Amygdala (tissue), 56 donors: ENCODE measurements at regions not wholly inside any gene's neighbourhood (a gene's known extent, or its start where the extent isn't known, plus 50 kb on each side); places are given as distances from the start of the nearest gene placed in this dataset.
A peak's percentile ranks its signal among the peaks of the same experiment; 100 is the strongest.

Experiments
- DNase-seq, 56 donors: peaks; one replicate each; lab custom pipeline; 2025; lab: John Stamatoyannopoulos, UW

GRCh38 chr11:127481391-127481790, 480.8 kb upstream of the KIRREL3 start:
- no peak for DNase-seq

GRCh38 chr11:127478826-127479225, 478.3 kb upstream of the KIRREL3 start:
- no peak for DNase-seq

GRCh38 chr11:127474766-127475165, 474.2 kb upstream of the KIRREL3 start:
- no peak for DNase-seq

GRCh38 chr11:127472505-127472904, 471.9 kb upstream of the KIRREL3 start:
- no peak for DNase-seq

DNA sequence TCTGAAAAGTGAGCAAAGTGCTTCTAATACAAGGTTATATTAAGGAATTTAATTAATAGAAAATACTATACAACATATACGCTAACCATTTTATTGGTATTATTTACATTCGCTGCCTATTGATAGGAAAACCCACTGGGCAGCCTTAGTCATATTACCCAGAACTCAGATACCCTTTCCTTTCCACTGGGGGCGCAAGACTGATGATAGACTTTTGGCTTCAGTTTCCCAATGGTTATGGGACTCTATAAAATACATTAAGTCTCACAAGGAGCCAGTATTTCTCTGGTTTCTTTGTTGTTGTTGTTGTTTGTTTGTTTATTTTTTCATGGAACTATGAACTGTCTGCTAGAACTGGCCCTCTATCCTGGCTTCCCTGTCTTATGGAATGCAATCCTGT, 471.1 kb upstream of the KIRREL3 start:
- no peak for DNase-seq

DNA sequence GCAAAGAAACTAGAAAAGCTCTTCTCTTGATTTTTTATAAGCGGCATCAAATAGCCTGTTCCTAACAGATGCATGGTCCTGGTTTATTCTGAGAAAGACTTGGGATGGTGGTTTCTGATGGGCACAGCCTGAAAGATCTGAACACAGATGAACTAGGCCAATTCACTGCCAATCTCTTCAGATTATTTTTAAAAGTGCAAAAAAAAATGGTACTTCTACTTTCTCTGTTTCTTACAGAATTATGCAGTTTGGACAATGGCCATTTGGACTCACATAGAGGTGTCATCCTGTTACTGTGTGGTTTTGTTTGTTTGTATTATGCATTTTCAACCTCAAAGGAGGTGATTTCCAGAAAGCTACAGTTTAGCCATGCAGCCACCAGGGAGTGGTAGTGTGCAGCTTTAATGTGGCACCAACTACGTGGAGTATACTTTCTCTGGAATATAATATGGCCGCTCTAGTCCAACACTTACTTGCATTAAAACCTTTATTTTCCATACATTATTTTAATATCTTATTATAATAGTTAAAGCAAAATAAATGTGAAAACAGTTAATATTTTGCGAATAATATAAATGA, 469.8 kb upstream of the KIRREL3 start:
- no peak for DNase-seq

GRCh38 chr11:127464325-127464724, 463.8 kb upstream of the KIRREL3 start:
- no peak for DNase-seq

- no peak for DNase-seq
Measured at GRCh38 chr11:127462065-127462344, 461.4 kb upstream of the KIRREL3 start.

DNA sequence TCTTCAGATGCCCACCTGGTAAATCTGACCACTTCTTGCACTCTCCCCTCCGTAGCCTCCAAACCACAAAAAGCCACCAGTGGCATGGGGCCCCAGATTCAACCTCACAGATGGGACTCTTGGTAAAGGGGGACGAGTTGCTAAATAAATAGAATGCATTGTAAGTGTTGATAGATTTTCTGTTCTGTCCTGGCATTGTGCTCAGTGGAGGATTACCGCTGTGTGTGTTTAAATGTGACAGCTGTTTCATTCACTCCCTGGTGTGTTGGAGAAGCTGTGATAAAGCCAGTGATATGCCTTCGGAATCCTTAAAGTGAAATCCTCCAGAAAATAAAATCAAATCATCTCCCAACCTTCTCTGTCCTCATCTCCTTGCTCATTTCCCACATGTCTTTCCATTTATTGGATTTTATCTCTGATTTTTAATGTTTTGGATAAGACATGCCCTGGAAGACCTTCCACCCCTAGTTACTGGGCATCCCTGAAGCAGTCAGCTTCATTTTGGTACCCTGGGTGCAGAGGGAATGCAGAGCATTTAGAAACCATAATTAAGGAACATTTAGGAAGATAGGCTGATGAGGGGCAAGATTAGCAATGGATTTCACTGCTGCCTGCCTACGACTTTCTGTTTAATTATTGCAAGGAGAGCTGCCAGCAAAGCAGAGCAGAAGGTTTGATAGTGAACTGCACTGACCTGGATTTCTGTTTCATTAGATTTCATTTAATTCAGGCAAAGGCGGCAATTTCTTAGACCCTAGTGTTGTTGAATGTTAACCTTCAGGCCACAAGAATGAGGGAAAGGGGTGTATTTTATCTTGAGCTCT, 460.9 kb upstream of the KIRREL3 start:
- DNase-seq, result no peak

- DNase-seq, result no peak
Measured at GRCh38 chr11:127458561-127458960, 458.0 kb upstream of the KIRREL3 start.

GRCh38 chr11:127454856-127455255, 454.3 kb upstream of the KIRREL3 start:
- DNase-seq, result no peak

DNA sequence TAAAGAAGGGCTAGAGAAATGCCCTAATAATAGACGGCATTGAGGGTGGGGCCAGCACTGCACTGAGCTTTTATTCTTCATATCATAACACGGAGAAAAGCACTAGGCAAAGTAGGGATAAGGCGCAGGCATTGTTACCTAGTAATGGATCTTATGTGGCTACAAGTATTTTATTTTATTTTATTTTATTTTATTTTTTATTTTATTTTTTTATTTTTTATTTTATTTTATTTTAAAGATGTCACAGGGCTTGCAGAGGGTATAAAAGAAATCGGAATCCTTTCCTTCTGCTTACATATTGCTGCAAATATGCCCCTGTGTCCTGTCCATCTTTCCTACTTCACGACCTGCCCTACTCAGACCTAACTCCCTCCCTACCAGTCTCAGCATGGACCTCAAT, 452.0 kb upstream of the KIRREL3 start:
- DNase-seq, result no peak

DNA sequence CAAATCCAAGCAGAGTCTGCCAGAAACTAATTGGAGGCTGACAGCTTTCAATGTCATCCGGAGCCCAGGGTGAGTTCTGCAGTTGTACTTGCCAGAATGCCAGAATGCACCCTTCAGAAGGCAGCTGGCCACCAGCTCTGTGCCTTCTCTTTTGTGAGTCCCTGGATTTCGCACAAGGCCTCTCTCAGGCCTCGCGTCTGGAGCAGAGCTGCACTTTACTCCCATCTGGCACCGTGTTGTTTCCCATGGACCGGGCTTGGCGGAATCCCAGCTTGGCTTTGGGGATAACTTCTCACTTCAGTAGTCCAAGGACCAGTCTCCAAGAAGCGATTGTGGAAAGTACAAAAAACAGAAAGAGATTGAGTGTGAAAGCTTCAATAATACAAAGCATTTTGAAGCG, 451.3 kb upstream of the KIRREL3 start:
- peak in 51 of 56 donors; percentile 3 to 91 (median 68) for DNase-seq

GRCh38 chr11:127448101-127448500, 447.5 kb upstream of the KIRREL3 start:
- DNase-seq, result no peak

DNA sequence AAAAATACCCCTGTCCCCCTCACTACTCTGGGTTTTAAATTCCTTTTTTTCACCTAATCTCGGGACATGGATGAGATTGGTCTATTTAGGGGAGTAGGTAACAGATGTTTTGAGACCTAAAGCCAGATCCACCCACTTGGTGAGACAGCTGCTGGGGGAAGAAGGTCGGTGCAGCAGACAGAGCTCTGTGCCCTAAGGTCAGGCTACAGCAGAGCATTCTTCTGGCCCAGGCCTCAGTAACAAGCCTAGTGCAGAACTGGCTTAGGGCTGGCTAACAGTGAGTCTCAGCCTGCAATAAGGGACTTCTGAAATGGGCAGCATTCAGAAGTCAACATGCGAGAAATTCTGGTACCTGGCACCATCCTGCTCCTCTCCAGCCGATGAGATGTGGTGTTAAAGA, 444.9 kb upstream of the KIRREL3 start:
- no peak for DNase-seq

DNA sequence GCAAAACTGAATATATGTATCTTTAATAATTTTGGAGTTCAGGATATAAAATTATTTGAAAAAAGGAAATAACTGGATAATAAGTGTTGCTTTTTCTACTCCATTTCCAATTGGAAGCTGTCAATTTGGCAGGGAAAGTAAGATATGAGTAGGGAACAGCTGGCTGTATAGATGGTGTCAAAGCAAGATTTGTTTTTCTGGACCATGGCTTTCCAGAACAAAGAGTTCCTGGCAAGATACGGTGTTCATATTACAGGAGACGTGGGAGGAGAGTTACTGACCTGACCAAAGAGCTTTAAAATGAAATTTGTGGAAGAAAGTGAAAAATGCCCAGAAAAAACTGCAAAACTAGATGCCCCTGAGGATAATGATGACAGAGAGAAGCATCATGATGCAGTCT, 442.7 kb upstream of the KIRREL3 start:
- DNase-seq, result no peak

DNA sequence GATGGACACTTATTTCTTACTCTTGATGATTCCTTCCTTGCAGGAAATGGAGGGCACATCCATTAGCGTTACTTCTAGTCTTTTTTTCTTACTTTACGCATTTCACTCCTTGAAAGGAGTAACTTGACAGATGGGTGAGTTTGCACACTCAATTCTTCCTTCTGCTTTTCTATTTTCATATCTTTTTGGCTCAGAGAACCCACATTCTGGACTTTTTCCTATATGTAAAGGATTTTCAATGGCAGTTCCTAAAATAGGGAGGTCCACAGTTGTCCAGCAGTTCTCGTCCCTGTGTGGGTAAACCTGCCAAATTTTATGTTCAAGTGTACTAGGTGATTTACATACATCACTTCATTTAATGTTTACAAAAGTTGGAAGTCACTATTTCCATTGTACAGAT, 440.0 kb upstream of the KIRREL3 start:
- no peak for DNase-seq

DNA sequence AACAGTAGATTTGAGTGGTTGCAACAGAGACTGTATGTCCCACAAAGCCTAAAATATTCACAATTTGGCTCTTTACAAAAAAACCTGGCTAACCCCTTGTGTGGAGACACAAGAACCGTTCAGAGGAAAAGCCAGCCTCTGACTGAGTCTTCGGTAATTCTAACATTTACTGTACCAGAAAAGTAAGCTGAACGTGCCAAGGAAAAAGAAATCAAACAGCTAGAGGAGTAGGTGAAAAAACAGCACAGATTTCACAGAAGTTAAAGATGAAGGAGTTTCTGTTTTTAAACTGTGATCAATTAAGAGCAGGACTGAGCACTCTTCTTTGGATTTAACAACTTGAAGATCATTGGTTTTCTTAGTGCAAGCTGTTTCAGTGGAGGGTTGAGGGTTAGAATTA, 424.7 kb upstream of the KIRREL3 start:
- DNase-seq, result no peak

DNA sequence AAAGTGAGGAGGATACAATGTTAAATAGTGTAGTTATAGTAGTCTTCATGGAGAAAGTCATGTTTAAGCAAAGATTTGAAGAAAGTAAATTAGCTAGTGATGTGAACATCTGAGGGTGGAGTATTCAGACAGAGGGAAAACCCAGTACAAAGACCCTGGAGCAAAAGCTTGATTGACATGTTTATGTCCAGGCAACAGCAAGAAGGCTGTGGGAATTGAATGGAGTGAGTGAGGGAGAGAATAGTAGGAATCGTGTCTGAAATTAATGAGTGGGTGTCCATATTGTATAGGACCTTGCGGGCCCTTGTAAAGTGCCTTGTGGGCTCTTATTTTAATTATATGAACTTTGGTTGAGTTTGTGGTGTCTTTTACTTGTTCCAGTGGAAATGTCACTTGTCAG, 424.1 kb upstream of the KIRREL3 start:
- DNase-seq, result no peak

DNA sequence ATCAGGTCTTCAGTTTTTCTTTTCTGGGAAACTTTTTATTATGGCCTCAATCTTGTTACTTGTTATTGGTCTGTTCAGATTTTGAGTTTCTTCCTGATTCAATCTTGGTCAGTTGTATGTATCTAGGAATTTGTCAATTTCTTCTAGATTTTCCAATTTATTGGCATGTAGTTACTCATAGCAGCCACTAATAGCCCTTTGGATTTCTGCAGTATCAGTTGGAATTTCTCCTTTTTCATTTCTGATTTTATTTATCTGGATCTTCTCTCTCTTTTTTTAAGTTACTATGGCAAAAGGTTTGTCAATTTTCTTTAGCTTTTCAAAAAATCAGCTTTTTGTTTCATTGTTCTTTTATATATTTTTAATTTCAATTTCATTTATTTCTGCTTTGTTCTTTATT, 419.6 kb upstream of the KIRREL3 start:
- no peak for DNase-seq

GRCh38 chr11:127412722-127413380, 412.3 kb upstream of the KIRREL3 start:
- DNase-seq, result no peak

DNA sequence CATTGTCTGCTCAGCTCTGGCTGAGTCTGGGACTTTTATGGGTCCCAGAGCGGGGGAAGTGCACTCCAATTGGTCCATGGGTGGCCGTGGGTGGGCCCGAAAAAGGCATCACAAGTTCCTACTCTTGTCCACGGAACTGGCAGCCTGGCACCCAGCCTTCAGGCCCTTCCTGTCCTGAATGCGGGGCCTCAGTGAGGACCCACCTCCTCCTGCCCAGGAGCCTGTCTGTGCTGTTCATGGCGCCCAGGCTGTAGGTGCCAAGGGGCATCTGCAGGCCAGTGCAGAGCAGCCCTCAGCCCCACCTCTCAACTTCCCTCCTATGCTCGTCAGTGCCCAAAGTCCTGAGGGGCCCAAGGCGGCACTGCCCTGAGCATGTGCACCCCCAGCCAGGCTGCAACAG, 411.7 kb upstream of the KIRREL3 start:
- no peak for DNase-seq
